Pancreas (tissue), 10 donors: ENCODE measurements at regions not wholly inside any gene's neighbourhood (a gene's known extent, or its start where the extent isn't known, plus 50 kb on each side); places are given as distances from the start of the nearest gene placed in this dataset.
A peak's percentile ranks its signal among the peaks of the same experiment; 100 is the strongest.

ENCODE experiments used
- ATAC-seq, 4 donors: fragments of 200-7000 bp; cut with Tn5 transposase; one replicate each; pipeline versions ENCODE4 v1.8.0 to v1.9.1; 2020; ENCODE audit warnings: mild to moderate bottlenecking in 4 of 4, moderate library complexity in 4 of 4
- DNase-seq, 6 donors: peaks; one replicate each; pipeline ENCODE4 v3.0.0-alpha.2; 2020
- FAIRE-seq: peaks from 2 replicates; lab custom pipeline; 2012; peaks lifted over from hg19 to GRCh38; lab: Jason Lieb, UNC
- H3K27ac ChIP-seq, 4 donors: fragments of 200-600 bp; sonication (generic); 1 replicate in 3 of 4; 2 replicates in 1 of 4; pipeline versions ENCODE4 v1.5.0 to v1.8.0; 2020
- H3K27me3 ChIP-seq, 4 donors: fragments of 200-600 bp; one replicate each; pipeline ENCODE4 v1.8.0; 2021
- H3K36me3 ChIP-seq, 3 donors: fragments of 200-600 bp; sonication (generic) in 1 of 3; one replicate each; pipeline versions ENCODE4 v1.5.0 to v1.8.0; 2020 to 2021
- H3K4me1 ChIP-seq, 3 donors: fragments of 200-600 bp; one replicate each; pipeline ENCODE4 v1.8.0; 2021
- H3K4me3 ChIP-seq, 4 donors: fragments of 200-600 bp; sonication (generic) in 2 of 4; one replicate each; pipeline versions ENCODE4 v1.5.0 to v1.8.0; 2020 to 2021
- H3K9me3 ChIP-seq, 4 donors: fragments of 200-600 bp; one replicate each; pipeline ENCODE4 v1.8.0; 2021
- CTCF ChIP-seq, 4 donors: fragments of 200-600 bp; sonication (generic) in 3 of 4; IDR thresholded peaks; one replicate each; pipeline versions ENCODE4 v1.5.0 to v1.8.0; 2021; ENCODE audit warnings: antibody characterized with exemption in 4 of 4
- WGBS, 2 donors: extraction: QIAGEN DNeasy Blood & Tissue Kit; methylation state at CpG; one replicate each; pipeline ENCODE4 v1.1.7; 2013; 5-methylcytosine and 5-hydroxymethylcytosine counted together
- intact Hi-C, 3 donors: fragments of 100-400 bp; cut with DNase I; formaldehyde crosslinking; loops; one replicate each; pipeline versions ENCODE4 v1.11.1 to v1.14.2; 2022
- donor health status: healthy with polysubstance abuse.
- donor health status: DM: no; HTN: no; CAD: no; lungs with moderate emphysema.
- donor health status: DM: no; HTN: no; CAD: no.
- donor health status: control.
- donor health status: control.
- donor health status: Bipolar disorder and iron deficiency.
- donor health status: DM: yes; HTN: yes; CAD: no.
- donor health status: DM: no; HTN: no; CAD: no.
- donor health status: DM: no; HTN: no; CAD: no.
- donor health status: DM: yes; HTN: yes; CAD: no.

DNA sequence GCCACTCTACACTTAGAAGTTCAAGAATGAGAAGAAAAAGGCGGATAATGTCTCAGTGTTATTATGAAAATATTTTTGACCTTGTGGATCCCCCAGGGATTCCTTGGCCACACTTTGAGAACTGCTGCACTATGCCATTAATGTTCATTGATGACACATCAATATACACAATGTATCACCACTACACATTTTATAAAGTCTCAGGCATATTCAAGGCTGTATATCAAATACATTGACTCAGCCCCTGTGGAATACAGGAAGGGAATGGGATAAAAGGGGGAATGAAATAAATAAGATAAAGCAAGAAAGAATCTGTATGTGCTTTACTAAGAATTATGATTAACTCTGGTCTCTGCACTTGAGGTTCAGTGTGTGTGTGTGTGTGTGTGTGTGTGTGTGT lies 69.1 kb downstream of the INHBB start:
- 72 to 81% methylated on average over 1 of the region's 1 CpG for WGBS, 2 donors
- FAIRE-seq (no peak), ATAC-seq (no peak), DNase-seq (no peak)
- intact Hi-C loops = no loop called here
- Histone ChIP-seq H3K9me3 (no peaks in the 10 kb centered on the region), H3K4me1 (no peaks in the 10 kb centered on the region), H3K27ac (no peak overlapping the region), H3K27me3 (no peaks in the 10 kb centered on the region), H3K4me3 (no peak overlapping the region), H3K36me3 (no peaks in the 10 kb centered on the region)
- no peak for TF ChIP-seq CTCF (IDR thresholded peaks at IDR 0.05)

DNA sequence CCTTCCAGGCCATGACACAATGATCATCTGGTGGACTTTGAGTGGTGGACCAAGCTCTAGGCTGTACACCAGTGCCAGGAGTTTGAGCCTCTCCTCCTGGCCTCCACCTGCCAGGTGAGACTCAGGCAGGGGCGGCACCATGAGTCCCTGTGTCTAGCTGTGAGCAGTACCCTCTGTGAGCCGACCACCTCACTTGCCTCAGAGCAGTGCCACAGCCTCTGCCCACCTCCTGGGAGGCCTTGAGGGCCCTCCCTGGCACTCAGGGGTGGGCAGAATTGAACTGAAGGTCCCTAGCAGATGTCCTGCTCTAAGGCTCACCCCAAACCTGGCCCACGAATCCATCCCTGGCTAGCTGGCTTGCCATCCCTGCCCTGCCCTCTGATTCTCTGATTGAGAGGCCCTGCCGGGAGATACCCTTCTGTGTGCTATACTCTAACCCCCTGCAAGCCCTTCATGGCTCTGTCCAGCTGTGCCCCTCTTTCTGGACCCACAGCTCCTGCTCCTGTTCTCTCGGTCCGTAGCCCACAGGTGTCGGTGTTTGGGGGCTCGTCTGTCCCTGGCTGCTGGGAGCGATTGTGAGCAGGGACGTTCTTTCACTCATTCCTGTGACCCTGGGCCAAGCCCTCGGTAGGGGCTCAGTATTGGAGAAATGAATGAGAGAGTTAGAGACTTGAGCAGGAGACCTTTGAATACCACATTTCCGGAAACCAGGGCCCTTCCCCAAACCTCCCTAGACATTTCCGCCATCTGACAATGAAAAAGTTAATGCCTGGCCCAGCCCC lies 70.0 kb downstream of the INHBB start:
- Histone ChIP-seq H3K9me3 (no peaks in the 10 kb centered on the region), H3K4me3 (no peak overlapping the region), H3K4me1 (no peaks in the 10 kb centered on the region), H3K36me3 (no peaks in the 10 kb centered on the region), H3K27me3 (no peaks in the 10 kb centered on the region), H3K27ac (no peak overlapping the region)
- DNase-seq = peak in 3 of 6 donors; percentile 11 to 32 (median 31)
- 89 to 94% methylated on average over 13 of the region's 13 CpGs for WGBS, 2 donors
- FAIRE-seq = no peak
- no peak for ATAC-seq
- TF ChIP-seq CTCF (IDR thresholded peaks at IDR 0.05) = no peak
- intact Hi-C loops = no loop called here

GRCh38 chr2:120418174-120418787 lies 72.3 kb downstream of the INHBB start:
- H3K9me3 ChIP-seq = no peaks in the 10 kb centered on the region
- no peak overlapping the region for H3K4me3 ChIP-seq
- 82 to 90% methylated on average over 13 of the region's 13 CpGs for WGBS, 2 donors
- FAIRE-seq (no peak), ATAC-seq (no peak), DNase-seq (peak in 4 of 6 donors; percentile 0 to 45 (median 19))
- no peak overlapping the region for H3K27ac ChIP-seq
- H3K36me3 ChIP-seq = no peaks in the 10 kb centered on the region
- intact Hi-C loops = no loop called here
- H3K27me3 ChIP-seq = no peaks in the 10 kb centered on the region
- TF ChIP-seq CTCF (IDR thresholded peaks at IDR 0.05) = no peak
- H3K4me1 ChIP-seq = no peaks in the 10 kb centered on the region

DNA sequence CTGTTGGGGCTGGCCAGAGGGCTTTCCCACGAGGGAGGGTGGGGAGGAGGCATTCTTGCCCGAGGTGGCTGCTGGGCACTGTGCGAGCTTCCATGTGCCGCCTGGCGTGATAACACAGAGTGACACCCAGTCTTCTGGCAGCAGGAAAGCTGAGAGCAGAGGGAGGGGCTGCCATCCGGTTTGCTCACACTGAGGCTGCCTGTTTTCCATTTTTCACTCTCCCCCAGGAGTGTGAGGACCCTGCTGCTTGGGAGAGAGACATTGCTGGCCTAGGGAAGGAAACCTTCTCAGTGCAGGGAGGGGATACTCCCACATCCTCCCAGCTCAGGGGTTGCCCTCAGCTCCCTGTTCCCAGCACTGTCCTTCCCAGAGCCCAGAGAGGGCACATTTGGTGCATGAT lies 73.1 kb downstream of the INHBB start:
- peak in 5 of 6 donors; percentile 38 to 65 (median 58) for DNase-seq
- H3K4me3 ChIP-seq = no peak overlapping the region
- no peak overlapping the region for H3K27ac ChIP-seq
- TF ChIP-seq CTCF (IDR thresholded peaks at IDR 0.05) = no peak
- WGBS, 2 donors = 10 to 19% methylated on average over 6 of the region's 6 CpGs
- no peaks in the 10 kb centered on the region for H3K27me3 ChIP-seq
- no peaks in the 10 kb centered on the region for H3K36me3 ChIP-seq
- no peaks in the 10 kb centered on the region for H3K9me3 ChIP-seq
- peak; percentile 85 to 97 (median 92) for ATAC-seq
- no peaks in the 10 kb centered on the region for H3K4me1 ChIP-seq
- intact Hi-C loops = no loop called here
- FAIRE-seq = no peak

DNA sequence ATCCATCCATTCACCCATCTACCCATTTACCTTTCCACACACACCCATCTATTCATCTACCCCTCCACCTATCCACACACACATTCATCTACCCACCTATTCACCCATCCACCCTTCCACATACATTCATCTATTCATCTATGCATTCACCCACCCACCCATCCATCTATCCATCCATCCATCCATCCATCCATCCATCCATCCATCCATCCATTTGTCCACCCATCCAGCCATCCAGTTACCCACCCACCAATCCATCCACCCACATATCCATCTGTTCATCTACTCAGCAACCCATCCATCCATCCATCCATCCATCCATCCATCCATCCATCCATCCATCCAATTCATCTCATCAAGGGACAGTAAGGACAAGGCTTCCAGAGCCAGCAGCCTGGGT lies 74.0 kb downstream of the INHBB start:
- intact Hi-C loops = no loop called here
- Histone ChIP-seq H3K27ac (no peak overlapping the region), H3K4me3 (no peak overlapping the region), H3K9me3 (no peaks in the 10 kb centered on the region), H3K36me3 (no peaks in the 10 kb centered on the region), H3K4me1 (no peaks in the 10 kb centered on the region), H3K27me3 (no peaks in the 10 kb centered on the region)
- FAIRE-seq (no peak), DNase-seq (no peak), ATAC-seq (no peak)
- TF ChIP-seq CTCF (IDR thresholded peaks at IDR 0.05) = no peak
